Suprapubic skin (tissue), 4 donors: ENCODE measurements at regions not wholly inside any gene's neighbourhood (a gene's known extent, or its start where the extent isn't known, plus 50 kb on each side); places are given as distances from the start of the nearest gene placed in this dataset.

Source experiments
- DNase-seq, 2 donors: peaks; one replicate each; pipeline ENCODE4 v3.0.0-alpha.2; 2019; ENCODE audit warnings: low spot score in 2 of 2
- H3K27ac ChIP-seq: fragments of 200-600 bp; sonication (generic); one replicate; pipeline ENCODE4 v1.5.1; 2019
- H3K27me3 ChIP-seq: fragments of 200-600 bp; sonication (generic); one replicate; pipeline ENCODE4 v1.5.1; 2019
- H3K36me3 ChIP-seq: fragments of 200-600 bp; sonication (generic); one replicate; pipeline ENCODE4 v1.5.1; 2019
- H3K4me1 ChIP-seq: fragments of 200-600 bp; sonication (generic); one replicate; pipeline ENCODE4 v1.5.1; 2019
- H3K4me3 ChIP-seq: fragments of 200-600 bp; sonication (generic); one replicate; pipeline ENCODE4 v1.5.1; 2019; ENCODE audit warnings: mild to moderate bottlenecking
- H3K9me3 ChIP-seq: fragments of 200-600 bp; sonication (generic); one replicate; pipeline ENCODE4 v1.5.1; 2019
- CTCF ChIP-seq, 2 donors: fragments of 200-600 bp in 1 of 2; fragments of 450-650 bp in 1 of 2; sonication (generic) in 1 of 2; IDR thresholded peaks; one replicate each; pipeline ENCODE4 v1.5.1; 2016 to 2019; ENCODE audit warnings: antibody characterized with exemption in 2 of 2, mild to moderate bottlenecking in 1 of 2, moderate library complexity in 1 of 2
- EP300 ChIP-seq: sonication (generic); formaldehyde crosslinking; IDR thresholded peaks from one replicate; pipeline ENCODE4 v1.6.1; 2017; ENCODE audit warnings: antibody characterized with exemption
- POLR2A ChIP-seq, 2 donors: fragments of 450-650 bp; IDR thresholded peaks; one replicate each; pipeline ENCODE4 v1.6.1; 2017; ENCODE audit warnings: antibody characterized with exemption in 2 of 2, mild to moderate bottlenecking in 2 of 2, moderate library complexity in 2 of 2
- POLR2AphosphoS5 ChIP-seq, 3 donors: sonication (generic); formaldehyde crosslinking; IDR thresholded peaks; one replicate each; pipeline ENCODE4 v1.6.1; 2017; ENCODE audit warnings: antibody characterized with exemption in 3 of 3
- WGBS: methylation state at CpG from one replicate; pipeline ENCODE4 v1.1.5; 2018; 5-methylcytosine and 5-hydroxymethylcytosine counted together

GRCh38 chr10:88159127-88159829 lies 295.9 kb downstream of the PTEN start:
- TF ChIP-seq EP300, result no peak
- no peak for TF ChIP-seq CTCF (IDR thresholded peaks at IDR 0.05)
- no peak for TF ChIP-seq POLR2A (IDR thresholded peaks at IDR 0.05)
- TF ChIP-seq POLR2AphosphoS5 (IDR thresholded peaks at IDR 0.05), result no peak
- H3K27me3 ChIP-seq, result no peaks in the 10 kb centered on the region
- no peak for DNase-seq
- 49% methylated on average over 3 of the region's 3 CpGs for WGBS
- no peaks in the 10 kb centered on the region for H3K9me3 ChIP-seq
- no peak overlapping the region for H3K4me3 ChIP-seq
- H3K36me3 ChIP-seq, result no peaks in the 10 kb centered on the region
- H3K27ac ChIP-seq, result peak overlapping the region; percentile 40
- peaks cover 25% of the 10 kb centered on the region for H3K4me1 ChIP-seq

GRCh38 chr10:88161070-88161469 lies 297.6 kb downstream of the PTEN start:
- Histone ChIP-seq H3K4me1 (peaks cover 24% of the 10 kb centered on the region), H3K4me3 (no peak overlapping the region), H3K36me3 (no peaks in the 10 kb centered on the region), H3K9me3 (no peaks in the 10 kb centered on the region), H3K27me3 (no peaks in the 10 kb centered on the region), H3K27ac (no peak overlapping the region)
- DNase-seq, result no peak
- no peak for TF ChIP-seq CTCF (IDR thresholded peaks at IDR 0.05)
- TF ChIP-seq POLR2A (IDR thresholded peaks at IDR 0.05), result no peak
- TF ChIP-seq EP300, result no peak

GRCh38 chr10:88161756-88162155 lies 298.3 kb downstream of the PTEN start:
- H3K4me3 ChIP-seq, result no peak overlapping the region
- 100% methylated on average over 1 of the region's 1 CpG for WGBS
- no peak for TF ChIP-seq CTCF (IDR thresholded peaks at IDR 0.05)
- no peak for TF ChIP-seq POLR2AphosphoS5 (IDR thresholded peaks at IDR 0.05)
- TF ChIP-seq POLR2A (IDR thresholded peaks at IDR 0.05), result no peak
- TF ChIP-seq EP300, result no peak
- DNase-seq, result no peak
- H3K4me1 ChIP-seq, result peaks cover 24% of the 10 kb centered on the region
- no peaks in the 10 kb centered on the region for H3K27me3 ChIP-seq
- no peaks in the 10 kb centered on the region for H3K9me3 ChIP-seq
- H3K36me3 ChIP-seq, result no peaks in the 10 kb centered on the region
- H3K27ac ChIP-seq, result no peak overlapping the region

GRCh38 chr10:88162852-88163251 lies 299.4 kb downstream of the PTEN start:
- Histone ChIP-seq H3K4me1 (peaks cover 18% of the 10 kb centered on the region), H3K4me3 (no peak overlapping the region), H3K27me3 (no peaks in the 10 kb centered on the region), H3K9me3 (no peaks in the 10 kb centered on the region), H3K36me3 (no peaks in the 10 kb centered on the region), H3K27ac (no peak overlapping the region)
- TF ChIP-seq POLR2A (IDR thresholded peaks at IDR 0.05), result no peak
- 74% methylated on average over 1 of the region's 1 CpG for WGBS
- no peak for DNase-seq

- Histone ChIP-seq H3K4me1 (peaks cover 12% of the 10 kb centered on the region), H3K27ac (no peak overlapping the region), H3K27me3 (no peaks in the 10 kb centered on the region), H3K36me3 (no peaks in the 10 kb centered on the region), H3K9me3 (no peaks in the 10 kb centered on the region), H3K4me3 (no peak overlapping the region)
- WGBS, result 92% methylated on average over 3 of the region's 3 CpGs
- DNase-seq, result no peak
- TF ChIP-seq POLR2AphosphoS5 (IDR thresholded peaks at IDR 0.05), result no peak
- no peak for TF ChIP-seq EP300
- no peak for TF ChIP-seq POLR2A (IDR thresholded peaks at IDR 0.05)
- TF ChIP-seq CTCF (IDR thresholded peaks at IDR 0.05), result no peak
These were observed 300.1 kb downstream of the PTEN start for GRCh38 chr10:88163572-88163971.

- Histone ChIP-seq H3K27me3 (no peaks in the 10 kb centered on the region), H3K27ac (no peak overlapping the region), H3K4me3 (no peak overlapping the region), H3K36me3 (no peaks in the 10 kb centered on the region), H3K9me3 (no peaks in the 10 kb centered on the region), H3K4me1 (peaks cover 6% of the 10 kb centered on the region)
- TF ChIP-seq CTCF (IDR thresholded peaks at IDR 0.05), result no peak
- TF ChIP-seq EP300, result no peak
- TF ChIP-seq POLR2AphosphoS5 (IDR thresholded peaks at IDR 0.05), result no peak
- no peak for TF ChIP-seq POLR2A (IDR thresholded peaks at IDR 0.05)
- WGBS, result 82% methylated on average over 1 of the region's 1 CpG
- no peak for DNase-seq
These were observed 301.0 kb downstream of the PTEN start for GRCh38 chr10:88164471-88164870.
